A549 (cell line): ENCODE measurements at regions not wholly inside any gene's neighbourhood (a gene's known extent, or its start where the extent isn't known, plus 50 kb on each side); places are given as distances from the start of the nearest gene placed in this dataset.

Experiments
- ATAC-seq, 2 experiments: fragments of 200-7000 bp in 1 of 2; fragments of >200 bp in 1 of 2; cut with Nextera tagmentation in 1 of 2; cut with Tn5 transposase in 1 of 2; 3 replicates each; pipeline versions ENCODE4 v1.8.0 to v1.9.1; 2018 to 2020; ENCODE audit warnings: mild to moderate bottlenecking in 1 of 2, moderate library complexity in 1 of 2
- CTCF ChIA-PET: fragments of 300-600 bp; sonication (Branson Sonifier 250); formaldehyde crosslinking; extraction: SDS; loops from one replicate; lab custom pipeline; 2021; ENCODE audit warnings: antibody characterized with exemption, inconsistent platforms; lab: Yijun Ruan, JAX
- POLR2A ChIA-PET: fragments of 350-600 bp; formaldehyde crosslinking; extraction: SDS; loops from one replicate; lab custom pipeline; 2021; ENCODE audit warnings: antibody characterized with exemption, inconsistent platforms; lab: Yijun Ruan, JAX
- DNase-seq, 2 experiments: peaks; one replicate each; pipeline versions ENCODE4 v3.0.0 to v3.0.0-alpha.2; 2011 to 2016; ENCODE audit warnings: low read depth in 1 of 2, low spot score in 1 of 2
- FAIRE-seq: peaks from 2 replicates; lab custom pipeline; 2011; peaks lifted over from hg19 to GRCh38; lab: Jason Lieb, UNC
- H3K27ac ChIP-seq, 2 experiments: fragments of >200 bp; sonication (Bioruptor Twin); formaldehyde crosslinking; 3 replicates each; pipeline ENCODE4 v1.5.1; 2016 to 2017
- H3K4me1 ChIP-seq: fragments of >200 bp; sonication (Bioruptor Twin); formaldehyde crosslinking; 3 replicates; pipeline ENCODE4 v1.6.1; 2016
- H3K4me2 ChIP-seq: fragments of >200 bp; sonication (Bioruptor Twin); formaldehyde crosslinking; 3 replicates; pipeline ENCODE4 v1.6.1; 2016
- H3K4me3 ChIP-seq: fragments of >200 bp; sonication (Bioruptor Twin); formaldehyde crosslinking; 3 replicates; pipeline ENCODE4 v1.5.1; 2016
- H3K9me3 ChIP-seq: fragments of >200 bp; sonication (Bioruptor Twin); formaldehyde crosslinking; 3 replicates; pipeline ENCODE4 v1.6.1; 2016
- CEBPB ChIP-seq, 2 experiments: fragments of >200 bp in 1 of 2; sonication (Bioruptor Twin) in 1 of 2; formaldehyde crosslinking in 1 of 2; IDR thresholded peaks; 2 replicates each; pipeline ENCODE4 v1.6.1; 2012 to 2016
- CTCF ChIP-seq: fragments of >200 bp; sonication (Bioruptor Twin); formaldehyde crosslinking; IDR thresholded peaks from 3 replicates; pipeline ENCODE4 v1.5.1; 2016
- E2F6 ChIP-seq: IDR thresholded peaks from 2 replicates; pipeline ENCODE4 v1.6.1; 2012; ENCODE audit warnings: low read depth, borderline replicate concordance
- ELK1 ChIP-seq: fragments of 150-350 bp; IDR thresholded peaks from 2 replicates; pipeline ENCODE4 v1.6.1; 2014; ENCODE audit warnings: low read depth, mild to moderate bottlenecking, low read length
- EP300 ChIP-seq, 2 experiments: fragments of >200 bp; sonication (Bioruptor Twin); formaldehyde crosslinking; IDR thresholded peaks; 2 replicates in 1 of 2; 3 replicates in 1 of 2; pipeline ENCODE4 v1.6.1; 2016 to 2017
- ESRRA ChIP-seq: fragments of 150-350 bp; IDR thresholded peaks from 2 replicates; pipeline ENCODE4 v1.6.1; 2014; ENCODE audit warnings: mild to moderate bottlenecking, low read length, borderline replicate concordance
- FOSL2 ChIP-seq, 2 experiments: fragments of 450-650 bp in 1 of 2; fragments of >200 bp in 1 of 2; sonication (Bioruptor Twin) in 1 of 2; formaldehyde crosslinking; IDR thresholded peaks; 2 replicates each; pipeline versions ENCODE4 v1.5.0 to v1.6.1; 2016 to 2020; ENCODE audit warnings: mild to moderate bottlenecking in 1 of 2, moderate library complexity in 1 of 2
- FOXS1 ChIP-seq: fragments of 250-450 bp; sonication (Bioruptor Pico); IDR thresholded peaks from 2 replicates; pipeline ENCODE4 v1.5.0; 2020; ENCODE audit warnings: mild to moderate bottlenecking, moderate library complexity
- HDAC2 ChIP-seq: fragments of 200-600 bp; sonication (generic); IDR thresholded peaks from 2 replicates; pipeline ENCODE4 v1.6.1; 2016
- HES2 ChIP-seq: fragments of >200 bp; sonication (Bioruptor Twin); formaldehyde crosslinking; IDR thresholded peaks from 2 replicates; pipeline ENCODE4 v1.6.1; 2016
- HEYL ChIP-seq: fragments of 250-450 bp; sonication (Bioruptor Pico); IDR thresholded peaks from 2 replicates; pipeline ENCODE4 v1.8.0; 2021; ENCODE audit warnings: mild to moderate bottlenecking, moderate library complexity
- HOXA7 ChIP-seq: fragments of 250-450 bp; sonication (Bioruptor Pico); IDR thresholded peaks from 2 replicates; pipeline ENCODE4 v1.5.0; 2020; ENCODE audit warnings: mild to moderate bottlenecking, moderate library complexity
- HOXB13 ChIP-seq: fragments of 250-450 bp; sonication (Bioruptor Pico); IDR thresholded peaks from 2 replicates; pipeline ENCODE4 v1.5.0; 2020; ENCODE audit warnings: low read depth, mild to moderate bottlenecking, moderate library complexity
- HOXB5 ChIP-seq: fragments of 250-450 bp; sonication (Bioruptor Pico); IDR thresholded peaks from 2 replicates; pipeline ENCODE4 v1.5.0; 2020; ENCODE audit warnings: mild to moderate bottlenecking, moderate library complexity
- JUN ChIP-seq, 2 experiments: fragments of >200 bp; sonication (Bioruptor Twin); formaldehyde crosslinking; IDR thresholded peaks; 2 replicates in 1 of 2; 3 replicates in 1 of 2; pipeline ENCODE4 v1.6.1; 2016 to 2017
- JUNB ChIP-seq: fragments of >200 bp; sonication (Bioruptor Twin); formaldehyde crosslinking; IDR thresholded peaks from 2 replicates; pipeline ENCODE4 v1.6.1; 2016
- KDM1A ChIP-seq: fragments of 200-600 bp; sonication (generic); IDR thresholded peaks from 2 replicates; pipeline ENCODE4 v1.6.1; 2016; ENCODE audit warnings: low read depth, mild to moderate bottlenecking
- MAFK ChIP-seq: fragments of 450-650 bp; IDR thresholded peaks from 2 replicates; pipeline ENCODE4 v1.6.1; 2014; ENCODE audit not compliant: partially characterized antibody
- MAX ChIP-seq: IDR thresholded peaks from 2 replicates; pipeline ENCODE4 v1.6.1; 2012
- NFE2L2 ChIP-seq: fragments of 150-350 bp; conservative IDR thresholded peaks from 2 replicates; pipeline ENCODE4 v1.6.1; 2014; ENCODE audit warnings: low read length
- NPAS2 ChIP-seq: fragments of 250-450 bp; sonication (Bioruptor Pico); IDR thresholded peaks from 2 replicates; pipeline ENCODE4 v1.8.0; 2022; ENCODE audit warnings: mild to moderate bottlenecking, moderate library complexity, borderline replicate concordance
- NR3C1 ChIP-seq: fragments of >200 bp; sonication (Bioruptor Twin); formaldehyde crosslinking; IDR thresholded peaks from 3 replicates; pipeline ENCODE4 v1.6.1; 2017
- PHF8 ChIP-seq: fragments of 200-600 bp; sonication (generic); IDR thresholded peaks from 2 replicates; pipeline ENCODE4 v1.6.1; 2016; ENCODE audit warnings: low read depth, mild to moderate bottlenecking, antibody characterized with exemption, moderate library complexity, borderline replicate concordance
- POLR2AphosphoS2 ChIP-seq: conservative IDR thresholded peaks from 2 replicates; pipeline ENCODE4 v1.6.1; 2012; ENCODE audit warnings: low read length, improper control_type of control experiment, inconsistent platforms
- RCOR1 ChIP-seq: fragments of 150-350 bp; IDR thresholded peaks from 2 replicates; pipeline ENCODE4 v1.6.1; 2014; ENCODE audit warnings: antibody characterized with exemption, low read length, low read depth
- RNF2 ChIP-seq: fragments of 200-600 bp; sonication (generic); IDR thresholded peaks from 2 replicates; pipeline ENCODE4 v1.6.1; 2016; ENCODE audit warnings: low read depth, mild to moderate bottlenecking, antibody characterized with exemption, moderate library complexity, borderline replicate concordance
- SMC3 ChIP-seq: fragments of >200 bp; sonication (Bioruptor Twin); formaldehyde crosslinking; IDR thresholded peaks from 3 replicates; pipeline ENCODE4 v1.6.1; 2018; ENCODE audit warnings: inconsistent platforms
- TFCP2L1 ChIP-seq: fragments of 250-450 bp; sonication (Bioruptor Pico); IDR thresholded peaks from 2 replicates; pipeline ENCODE4 v1.5.0; 2021; ENCODE audit warnings: mild to moderate bottlenecking
- ZFP36 ChIP-seq: fragments of 450-650 bp; IDR thresholded peaks from 2 replicates; pipeline ENCODE4 v1.6.1; 2014; ENCODE audit warnings: borderline replicate concordance; ENCODE audit not compliant: partially characterized antibody
- ZNF302 ChIP-seq: fragments of 250-450 bp; sonication (Bioruptor Pico); IDR thresholded peaks from 2 replicates; pipeline ENCODE4 v1.9.0; 2021; ENCODE audit warnings: inconsistent platforms, mild to moderate bottlenecking, moderate library complexity
- ZSCAN20 ChIP-seq: fragments of 250-450 bp; sonication (Bioruptor Pico); IDR thresholded peaks from 2 replicates; pipeline ENCODE4 v1.8.0; 2022; ENCODE audit warnings: mild to moderate bottlenecking, moderate library complexity
- WGBS: methylation state at CpG from one replicate; pipeline ENCODE4 v1.1.6; 2017; ENCODE audit errors: missing lambda C conversion rate; 5-methylcytosine and 5-hydroxymethylcytosine counted together

- FAIRE-seq (no peak), DNase-seq (no peak), ATAC-seq (no peak)
- H3K4me2 ChIP-seq, result no peak overlapping the region
- POLR2A ChIA-PET, result no interaction called here
- H3K4me3 ChIP-seq, result no peak overlapping the region
- no peak overlapping the region for H3K27ac ChIP-seq
- no peak for TF ChIP-seq ZSCAN20 (CRISPR knock-in tag)
- TF ChIP-seq EP300 (IDR thresholded peaks at IDR 0.05), result no peak
- no peak for TF ChIP-seq RNF2
- TF ChIP-seq ESRRA, result no peak
- no peak for TF ChIP-seq HOXB5 (CRISPR knock-in tag)
- no peak for TF ChIP-seq NFE2L2
- no peak for TF ChIP-seq ELK1
- TF ChIP-seq MAFK, result no peak
- no peak for TF ChIP-seq SMC3
- TF ChIP-seq FOXS1, result no peak
- TF ChIP-seq HOXB13 (CRISPR knock-in tag), result no peak
- no peak for TF ChIP-seq RCOR1
- no peak for TF ChIP-seq ZNF302 (CRISPR knock-in tag)
- TF ChIP-seq CTCF, result no peak
- CTCF ChIA-PET, result interaction anchor here (1.0 kb wide), 1 partner anchor 14 kb away, joined by 4 read pairs; no protein-coding TSS in a partner anchor
- WGBS, result 9% methylated on average over 1 of the region's 1 CpG
- no peaks in the 10 kb centered on the region for H3K4me1 ChIP-seq
- H3K9me3 ChIP-seq, result no peaks in the 10 kb centered on the region
These were observed 226.5 kb upstream of the ZBED5 start for GRCh38 chr11:11084337-11084736.

- CTCF ChIA-PET, result no interaction called here
These were observed 225.6 kb upstream of the ZBED5 start for GRCh38 chr11:11083441-11083840.

GRCh38 chr11:11082646-11083045, 224.8 kb upstream of the ZBED5 start:
- ChIA-PET POLR2A (no interaction called here), CTCF (interaction anchor here (1.0 kb wide), 1 partner anchor 9 kb away, joined by 4 read pairs; no protein-coding TSS in a partner anchor)
- Histone ChIP-seq H3K4me2 (no peak overlapping the region), H3K4me3 (no peak overlapping the region), H3K4me1 (no peaks in the 10 kb centered on the region), H3K9me3 (no peaks in the 10 kb centered on the region), H3K27ac (no peak overlapping the region)
- FAIRE-seq, result no peak
- TF ChIP-seq NPAS2 (no peak), RNF2 (no peak), MAX (no peak), POLR2AphosphoS2 (no peak)
- no peak for DNase-seq
- ATAC-seq, result no peak

More at GRCh38 chr11:11083441-11083840, 225.6 kb upstream of the ZBED5 start:
- no peak for ATAC-seq
- no peak overlapping the region for H3K4me3 ChIP-seq
- no peak for TF ChIP-seq JUNB
- no peak for TF ChIP-seq ZFP36
- no peak for TF ChIP-seq NFE2L2
- TF ChIP-seq, all 56 proteins: peak for 0
- no peak overlapping the region for H3K4me2 ChIP-seq
- H3K4me1 ChIP-seq, result no peaks in the 10 kb centered on the region
- no peak overlapping the region for H3K27ac ChIP-seq
- POLR2A ChIA-PET, result no interaction called here
- FAIRE-seq, result no peak
- DNase-seq, result no peak
- no peaks in the 10 kb centered on the region for H3K9me3 ChIP-seq
- 37% methylated on average over 2 of the region's 2 CpGs for WGBS

- POLR2A ChIA-PET, result no interaction called here
- CTCF ChIA-PET, result interaction anchor here (0.8 to 1.5 kb wide), 3 partner anchors 9 to 53 kb away, joined by 3 to 4 read pairs (median 4); no protein-coding TSS in a partner anchor
- no peaks in the 10 kb centered on the region for H3K4me1 ChIP-seq
- DNase-seq (no peak), FAIRE-seq (no peak), ATAC-seq (no peak)
- no peak overlapping the region for H3K4me2 ChIP-seq
- no peaks in the 10 kb centered on the region for H3K9me3 ChIP-seq
- WGBS, result 13% methylated on average over 4 of the region's 4 CpGs
- H3K27ac ChIP-seq, result no peak overlapping the region
- no peak overlapping the region for H3K4me3 ChIP-seq
- TF ChIP-seq HOXA7 (CRISPR knock-in tag) (no peak), E2F6 (no peak), HEYL (no peak), ESRRA (no peak), HDAC2 (no peak), PHF8 (no peak), NR3C1 (no peak), JUNB (no peak), FOSL2 (IDR thresholded peaks at IDR 0.05) (no peak), FOSL2 (CRISPR knock-in tag; IDR thresholded peaks at IDR 0.05) (no peak), CEBPB (IDR thresholded peaks at IDR 0.05) (no peak), TFCP2L1 (no peak), HES2 (no peak), KDM1A (no peak), JUN (IDR thresholded peaks at IDR 0.05) (no peak), POLR2AphosphoS2 (no peak)
These were observed 223.9 kb upstream of the ZBED5 start for GRCh38 chr11:11081776-11082175.
